Activated CD4-positive, CD25-positive, alpha-beta regulatory T cell treated with anti-CD3 and anti-CD28 coated beads, Interleukin-2, amount 50 U/mL, for 24 hours (primary cell): ENCODE measurements at regions not wholly inside any gene's neighbourhood (a gene's known extent, or its start where the extent isn't known, plus 50 kb on each side); places are given as distances from the start of the nearest gene placed in this dataset.

Experiments
- ATAC-seq, 2 donors: fragments of 150-1000 bp; cut with Tn5 transposase; one replicate each; pipeline ENCODE4 v1.10.0; 2021; ENCODE audit warnings: mild to moderate bottlenecking in 1 of 2, moderate library complexity in 1 of 2

GRCh38 chr5:175103746-175104145 is 340.2 kb downstream of the DRD1 start:
- no peak for ATAC-seq

GRCh38 chr5:175102717-175103116 is 341.3 kb downstream of the DRD1 start:
- no peak for ATAC-seq

GRCh38 chr5:175098301-175098700 is 345.7 kb downstream of the DRD1 start:
- ATAC-seq: no peak

GRCh38 chr5:175096469-175097165 is 347.4 kb downstream of the DRD1 start:
- no peak for ATAC-seq

GRCh38 chr5:175094461-175094860 is 349.5 kb downstream of the DRD1 start:
- no peak for ATAC-seq

- no peak for ATAC-seq
Measured at GRCh38 chr5:175092691-175093090, 351.3 kb downstream of the DRD1 start.

GRCh38 chr5:175088963-175089362 is 355.0 kb downstream of the DRD1 start:
- no peak for ATAC-seq

- no peak for ATAC-seq
Measured at GRCh38 chr5:175082866-175083590, 358.6 kb downstream of the MSX2 start.

- no peak for ATAC-seq
Measured at GRCh38 chr5:175082346-175082745, 358.0 kb downstream of the MSX2 start.

- no peak for ATAC-seq
Measured at GRCh38 chr5:175079707-175080106, 355.3 kb downstream of the MSX2 start.

- no peak for ATAC-seq
Measured at GRCh38 chr5:175070283-175070682, 345.9 kb downstream of the MSX2 start.

GRCh38 chr5:175060257-175060656 is 335.9 kb downstream of the MSX2 start:
- no peak for ATAC-seq

GRCh38 chr5:175059687-175060211 is 335.4 kb downstream of the MSX2 start:
- no peak for ATAC-seq

GRCh38 chr5:175056831-175057230 is 332.4 kb downstream of the MSX2 start:
- no peak for ATAC-seq

- ATAC-seq: no peak
Measured at GRCh38 chr5:175054243-175054642, 329.9 kb downstream of the MSX2 start.

- ATAC-seq: no peak
Measured at GRCh38 chr5:175052351-175052750, 328.0 kb downstream of the MSX2 start.

- no peak for ATAC-seq
Measured at GRCh38 chr5:175047048-175047447, 322.7 kb downstream of the MSX2 start.

- no peak for ATAC-seq
Measured at GRCh38 chr5:175045820-175046219, 321.4 kb downstream of the MSX2 start.

GRCh38 chr5:175037820-175038219 is 313.4 kb downstream of the MSX2 start:
- no peak for ATAC-seq

GRCh38 chr5:175035882-175036533 is 311.6 kb downstream of the MSX2 start:
- no peak for ATAC-seq

GRCh38 chr5:175034924-175035323 is 310.5 kb downstream of the MSX2 start:
- ATAC-seq: no peak

GRCh38 chr5:175032741-175033151 is 308.4 kb downstream of the MSX2 start:
- no peak for ATAC-seq

- ATAC-seq: no peak
Measured at GRCh38 chr5:175032013-175032412, 307.6 kb downstream of the MSX2 start.

- ATAC-seq: no peak
Measured at GRCh38 chr5:175027390-175027789, 303.0 kb downstream of the MSX2 start.
